ENCODE measurements at regions not wholly inside any gene's neighbourhood (a gene's known extent, or its start where the extent isn't known, plus 50 kb on each side); places are given as distances from the start of the nearest gene placed in this dataset.

DNA sequence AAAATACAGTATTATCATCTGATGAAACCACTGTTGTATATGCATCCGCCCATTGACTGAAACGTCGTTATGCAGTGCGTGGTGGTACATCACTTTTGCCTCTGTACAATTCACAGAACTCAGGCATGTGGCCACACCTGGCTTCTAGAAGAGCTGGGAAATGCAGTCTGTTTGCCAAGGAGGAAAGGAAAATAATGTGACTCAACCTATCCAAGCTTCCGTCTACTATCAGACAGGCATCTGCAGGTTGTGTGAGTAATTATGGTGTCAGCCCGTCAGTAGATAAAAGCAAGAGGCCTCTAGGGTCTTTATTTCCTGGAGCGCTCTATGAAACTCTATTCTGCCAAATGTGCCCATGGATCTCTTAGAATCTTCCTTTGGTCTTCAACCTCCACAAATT is 111.6 kb downstream of the BBS10 start:
- H3K36me3 ChIP-seq, result no peaks in the 10 kb centered on the region
- H3K27me3 ChIP-seq, result no peaks in the 10 kb centered on the region
- no peak for DNase-seq
- no peak overlapping the region for H3K4me3 ChIP-seq
- TF ChIP-seq CTCF (IDR thresholded peaks at IDR 0.05) (no peak), POLR2A (IDR thresholded peaks at IDR 0.05) (no peak)
- peaks cover 0 to 31% (median 6%) of the 10 kb centered on the region in 3 donors for H3K4me1 ChIP-seq
- peak overlapping the region; percentile 9 to 68 (median 59) for H3K27ac ChIP-seq
- intact Hi-C loops (cut with DNase I), result no loop called here
- H3K9me3 ChIP-seq, result no peaks in the 10 kb centered on the region
- 48 to 51% methylated on average over 7 of the region's 7 CpGs for WGBS, 2 donors

DNA sequence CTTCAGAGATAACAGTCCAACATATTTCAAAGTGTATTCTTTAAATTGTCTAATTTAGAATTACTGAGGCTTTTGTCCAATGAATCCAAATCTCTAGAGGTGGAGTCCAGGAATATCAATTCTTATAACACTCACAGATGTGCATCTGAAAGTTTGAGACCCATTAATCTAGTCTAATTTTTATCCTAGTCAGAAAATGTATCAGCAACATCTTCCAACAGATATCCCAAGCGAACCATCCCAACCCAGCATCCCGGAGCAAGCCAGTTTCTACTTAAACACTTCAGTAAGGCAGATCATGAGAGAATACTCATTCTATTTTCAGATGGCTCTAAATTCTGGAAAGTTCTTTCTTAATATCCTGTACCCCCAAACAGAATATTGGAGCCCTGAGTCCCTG is 113.5 kb downstream of the BBS10 start:
- H3K36me3 ChIP-seq, result no peaks in the 10 kb centered on the region
- H3K4me3 ChIP-seq, result no peak overlapping the region
- intact Hi-C loops (cut with DNase I), result no loop called here
- 97% methylated on average over 2 of the region's 2 CpGs for WGBS, 2 donors
- no peak overlapping the region for H3K27ac ChIP-seq
- H3K4me1 ChIP-seq, result peaks cover 0 to 31% (median 6%) of the 10 kb centered on the region in 3 donors
- no peak for TF ChIP-seq CTCF (IDR thresholded peaks at IDR 0.05)
- TF ChIP-seq POLR2A (IDR thresholded peaks at IDR 0.05), result no peak
- no peak for DNase-seq
- no peaks in the 10 kb centered on the region for H3K27me3 ChIP-seq
- H3K9me3 ChIP-seq, result no peaks in the 10 kb centered on the region

DNA sequence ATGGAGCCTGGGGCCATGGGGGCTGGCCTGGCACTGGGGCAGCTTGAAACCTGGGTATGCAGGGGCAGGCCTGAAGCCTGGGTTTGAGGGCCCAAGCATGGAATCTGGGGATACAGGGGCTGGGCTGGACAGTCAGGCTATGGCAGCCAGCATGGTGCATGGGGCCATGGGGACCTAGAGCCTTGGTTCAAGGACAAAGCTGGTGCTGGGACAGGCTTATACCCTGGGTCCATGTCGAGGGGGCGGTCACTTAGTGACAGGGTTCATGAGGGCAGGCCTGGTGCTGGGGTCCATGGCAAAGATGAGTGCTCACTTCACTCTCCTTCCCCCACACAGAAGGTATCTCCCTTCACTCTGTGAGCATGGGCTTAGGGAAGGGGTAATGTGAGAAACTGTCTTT is 116.2 kb downstream of the BBS10 start:
- Histone ChIP-seq H3K4me1 (peaks cover 0 to 11% (median 2%) of the 10 kb centered on the region in 3 donors), H3K27me3 (no peaks in the 10 kb centered on the region), H3K36me3 (no peaks in the 10 kb centered on the region), H3K9me3 (no peaks in the 10 kb centered on the region), H3K27ac (no peak overlapping the region), H3K4me3 (no peak overlapping the region)
- WGBS, 2 donors, result 80 to 100% methylated on average over 1 to 2 of the region's 2 CpGs
- DNase-seq, result no peak
- intact Hi-C loops (cut with DNase I), result no loop called here
- no peak for TF ChIP-seq POLR2A (IDR thresholded peaks at IDR 0.05)
- no peak for TF ChIP-seq CTCF (IDR thresholded peaks at IDR 0.05)

DNA sequence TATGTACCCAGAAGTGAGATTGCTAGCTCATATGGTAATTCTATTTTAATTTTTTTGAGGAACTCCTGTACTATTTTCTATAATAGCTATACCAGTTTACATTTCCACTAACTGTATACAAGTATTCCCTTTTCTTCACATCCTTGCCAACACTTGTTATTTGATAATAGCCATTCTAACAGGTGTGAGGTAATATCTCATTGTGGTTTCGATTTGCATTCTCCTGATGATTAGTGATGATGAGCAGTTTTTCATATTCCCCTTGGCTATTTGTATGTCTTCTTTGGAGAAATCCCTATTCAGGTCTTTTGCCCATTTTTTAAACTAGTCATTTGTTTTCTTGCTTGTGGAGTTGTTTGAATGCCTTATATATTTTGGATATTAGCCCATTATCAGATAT is 121.3 kb downstream of the BBS10 start:
- intact Hi-C loops (cut with DNase I), result no loop called here

GRCh38 chr12:76226397-76226796 is 121.8 kb downstream of the BBS10 start:
- Histone ChIP-seq H3K4me1 (no peaks in the 10 kb centered on the region), H3K27ac (no peak overlapping the region), H3K36me3 (no peaks in the 10 kb centered on the region), H3K9me3 (no peaks in the 10 kb centered on the region), H3K4me3 (no peak overlapping the region), H3K27me3 (no peaks in the 10 kb centered on the region)
- no peak for DNase-seq
- intact Hi-C loops (cut with DNase I), result no loop called here
- 70 to 72% methylated on average over 3 to 4 of the region's 4 CpGs for WGBS, 2 donors
- TF ChIP-seq CTCF (IDR thresholded peaks at IDR 0.05), result no peak
- no peak for TF ChIP-seq POLR2A (IDR thresholded peaks at IDR 0.05)

More for the DNA sequence above, 121.3 kb downstream of the BBS10 start:
- DNase-seq, result no peak
- TF ChIP-seq CTCF (IDR thresholded peaks at IDR 0.05) (no peak), POLR2A (IDR thresholded peaks at IDR 0.05) (no peak)
- WGBS, 2 donors, result 42 to 58% methylated on average over 1 of the region's 1 CpG
- Histone ChIP-seq H3K27ac (no peak overlapping the region), H3K4me3 (no peak overlapping the region), H3K9me3 (no peaks in the 10 kb centered on the region), H3K36me3 (no peaks in the 10 kb centered on the region), H3K27me3 (no peaks in the 10 kb centered on the region), H3K4me1 (no peaks in the 10 kb centered on the region)

All from esophagus squamous epithelium (tissue), 5 donors.